ENCODE measurements at regions not wholly inside any gene's neighbourhood (a gene's known extent, or its start where the extent isn't known, plus 50 kb on each side); places are given as distances from the start of the nearest gene placed in this dataset.

GRCh38 chr6:137737836-137738596 lies 129.0 kb upstream of the TNFAIP3 start:
- DNase-seq: no peak

DNA sequence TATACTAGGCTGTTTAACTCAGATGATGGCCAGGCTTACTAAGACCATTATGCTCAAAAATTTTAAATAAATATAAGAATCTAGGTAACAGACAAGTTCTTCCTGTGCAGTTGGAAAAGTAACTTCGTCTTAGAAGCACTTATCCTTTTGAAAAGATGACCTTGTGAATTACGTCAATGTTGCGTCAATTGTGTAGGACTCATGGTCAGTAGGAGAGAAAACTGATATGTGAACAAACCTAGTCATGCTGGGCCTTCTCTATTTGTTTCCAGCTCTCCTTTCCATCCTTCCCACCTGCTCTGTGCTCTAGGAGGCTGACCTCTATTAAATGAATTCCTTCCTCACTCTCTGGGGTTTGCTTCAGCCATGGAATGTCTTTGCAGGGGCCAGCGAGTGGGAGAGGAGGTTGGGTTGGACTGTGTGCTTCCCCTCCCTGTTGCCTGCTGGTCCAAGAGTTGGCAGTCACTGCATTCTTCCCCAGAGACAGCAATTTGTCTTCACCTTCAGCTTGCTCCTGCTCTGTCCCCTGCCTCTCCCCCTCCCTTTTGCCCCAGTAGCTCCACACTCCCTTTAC lies 128.0 kb upstream of the TNFAIP3 start:
- DNase-seq: no peak

- DNase-seq: no peak
Measured at GRCh38 chr6:137739544-137739943, 127.5 kb upstream of the TNFAIP3 start.

DNA sequence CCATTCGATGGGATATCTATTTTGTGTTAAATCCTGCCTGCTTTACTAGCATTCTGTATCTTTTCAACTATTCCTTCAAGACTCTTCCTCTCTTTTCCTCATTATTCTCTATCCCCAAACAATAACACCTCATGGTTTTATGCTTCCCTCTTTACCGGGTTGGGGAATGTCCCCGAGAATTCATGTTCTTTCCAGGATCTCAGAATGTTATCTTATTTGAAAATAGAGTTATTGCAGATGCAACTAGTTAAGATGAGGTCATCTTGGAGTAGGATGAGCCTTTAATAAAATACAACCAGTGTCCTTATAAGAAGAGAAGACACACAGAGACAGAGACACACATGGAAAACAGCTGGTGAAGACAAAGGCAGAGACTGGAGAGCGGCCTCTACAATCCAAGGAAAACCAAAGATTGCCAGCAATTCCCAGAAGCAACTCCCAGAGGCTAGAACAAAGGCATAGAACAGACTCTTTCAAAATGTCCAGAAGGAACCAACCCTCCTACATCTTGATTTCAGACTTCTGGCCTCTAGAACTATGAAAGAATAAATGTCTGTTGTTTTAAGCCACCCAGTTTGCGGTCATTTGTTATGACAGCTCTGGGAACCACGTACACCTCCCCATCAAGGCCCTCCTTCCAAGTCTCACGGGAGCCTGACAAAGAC lies 126.8 kb upstream of the TNFAIP3 start:
- DNase-seq: no peak

DNA sequence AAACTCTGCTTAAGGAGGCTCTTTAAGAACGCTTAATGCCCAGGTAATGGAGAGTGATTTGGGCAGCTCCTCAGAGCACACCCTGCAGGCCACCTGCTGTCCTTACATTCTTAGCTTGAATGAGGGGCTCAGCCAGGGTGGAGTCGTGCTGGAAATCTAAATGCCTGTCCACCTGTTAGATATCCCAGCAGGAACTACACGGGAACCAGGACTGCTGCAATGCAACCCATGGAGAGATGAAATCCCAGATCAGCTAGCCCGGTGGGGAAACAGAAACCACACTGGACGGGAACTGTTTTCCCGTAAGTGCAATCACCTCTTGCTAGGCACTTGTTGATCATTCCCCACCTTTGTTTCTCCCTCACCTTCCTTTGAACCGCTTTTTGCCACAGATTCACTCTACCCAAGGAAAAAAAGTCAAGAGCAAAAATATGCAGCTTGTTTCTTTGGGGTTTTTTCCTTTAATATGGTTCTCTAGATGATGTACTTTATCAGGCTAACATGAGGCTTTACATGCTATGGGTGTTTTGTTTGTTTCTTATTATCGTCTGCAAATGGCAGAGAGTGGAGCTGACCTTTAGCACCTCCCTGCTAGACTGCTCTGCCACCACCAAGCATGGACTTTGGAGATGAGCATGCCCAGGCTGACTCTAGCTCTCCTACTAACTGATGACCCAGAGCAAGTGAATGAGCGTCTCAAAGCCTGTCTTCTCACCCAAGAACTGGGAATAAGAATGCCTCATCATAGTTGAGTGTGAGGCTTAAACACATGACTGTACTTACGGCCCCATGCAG lies 125.9 kb upstream of the TNFAIP3 start:
- no peak for DNase-seq

DNA sequence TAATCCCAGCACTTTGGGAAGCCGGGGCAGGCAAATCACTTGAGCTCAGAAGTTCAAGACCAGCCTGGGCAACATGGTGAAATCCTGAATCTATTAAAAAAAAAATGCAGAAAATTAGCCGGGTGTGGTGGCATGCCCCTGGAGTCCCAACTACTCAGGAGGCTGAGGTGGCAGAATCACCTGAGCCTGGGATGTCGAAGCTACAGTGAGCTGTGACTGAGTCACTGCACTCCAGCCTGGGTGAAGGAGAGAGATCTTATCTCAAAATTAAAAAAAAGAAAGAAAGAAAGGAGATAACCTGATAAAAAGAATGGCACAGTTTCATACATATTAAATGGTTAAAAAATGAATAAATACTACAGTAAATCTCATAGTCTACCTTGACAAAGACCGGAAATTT lies 123.6 kb upstream of the TNFAIP3 start:
- DNase-seq: no peak

DNA sequence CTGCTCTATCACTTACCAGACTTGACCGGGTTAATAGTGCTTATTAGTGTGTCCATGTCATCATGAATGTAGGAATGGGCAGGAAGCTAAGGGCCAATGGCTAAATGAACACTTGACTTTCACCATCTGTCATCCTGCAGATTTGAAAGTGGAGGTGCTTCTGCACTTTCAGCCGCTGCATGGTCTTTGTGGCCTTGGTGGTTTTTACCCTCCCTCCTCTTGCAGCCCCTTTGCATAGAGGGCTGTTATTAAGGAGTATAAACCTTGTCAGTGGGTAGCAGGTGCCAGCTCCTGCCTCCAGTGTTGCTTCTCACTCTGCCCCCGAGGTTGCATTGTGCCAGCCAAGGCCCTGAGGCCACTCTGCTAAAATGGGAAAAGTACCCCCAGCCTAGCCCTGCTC lies 122.2 kb upstream of the TNFAIP3 start:
- DNase-seq: no peak

- DNase-seq: no peak
Measured at GRCh38 chr6:137745321-137745720, 121.7 kb upstream of the TNFAIP3 start.

- DNase-seq: no peak
Measured at GRCh38 chr6:137746264-137746663, 120.8 kb upstream of the TNFAIP3 start.

GRCh38 chr6:137749696-137750211 lies 117.3 kb upstream of the TNFAIP3 start:
- no peak for DNase-seq

GRCh38 chr6:137750297-137750696 lies 116.8 kb upstream of the TNFAIP3 start:
- no peak for DNase-seq

DNA sequence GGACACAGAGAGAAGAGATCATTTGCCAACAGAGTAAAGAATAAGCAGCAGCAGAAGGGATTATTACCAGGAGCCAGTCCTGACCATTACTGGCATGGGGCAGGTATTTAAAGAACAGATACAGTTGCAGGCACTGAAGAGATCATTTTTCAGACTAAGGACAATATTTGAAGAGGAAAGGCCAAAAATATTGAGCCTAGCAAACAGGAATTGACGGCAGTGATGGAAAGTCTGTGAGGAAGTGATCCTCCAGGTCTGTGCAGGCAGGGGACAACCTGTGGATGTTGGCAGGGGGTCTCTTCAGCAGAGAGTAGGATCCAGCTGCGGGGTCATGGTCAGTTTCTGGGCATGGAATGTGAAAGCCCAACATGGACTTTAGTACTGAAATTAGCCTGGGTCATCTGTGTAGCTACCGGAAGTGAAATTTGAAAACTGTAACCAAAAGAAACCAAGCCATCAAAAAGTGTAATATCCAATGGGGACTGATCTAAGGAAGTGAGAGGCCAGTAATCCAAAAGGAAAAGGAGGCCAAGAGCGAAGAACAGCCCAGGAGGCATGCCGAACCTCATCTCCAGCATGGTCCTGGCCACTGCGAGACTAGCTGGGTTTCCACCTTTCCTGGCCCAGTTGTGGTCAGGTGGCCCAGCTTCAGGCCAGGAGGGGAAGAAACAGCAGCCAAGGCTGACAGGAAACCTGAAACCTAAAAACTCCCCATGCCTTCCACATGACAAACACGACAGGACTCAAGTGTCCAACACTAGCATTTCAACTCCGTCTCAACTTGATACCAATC lies 115.1 kb upstream of the TNFAIP3 start:
- DNase-seq: no peak

GRCh38 chr6:137754366-137754765 lies 112.7 kb upstream of the TNFAIP3 start:
- DNase-seq: no peak

DNA sequence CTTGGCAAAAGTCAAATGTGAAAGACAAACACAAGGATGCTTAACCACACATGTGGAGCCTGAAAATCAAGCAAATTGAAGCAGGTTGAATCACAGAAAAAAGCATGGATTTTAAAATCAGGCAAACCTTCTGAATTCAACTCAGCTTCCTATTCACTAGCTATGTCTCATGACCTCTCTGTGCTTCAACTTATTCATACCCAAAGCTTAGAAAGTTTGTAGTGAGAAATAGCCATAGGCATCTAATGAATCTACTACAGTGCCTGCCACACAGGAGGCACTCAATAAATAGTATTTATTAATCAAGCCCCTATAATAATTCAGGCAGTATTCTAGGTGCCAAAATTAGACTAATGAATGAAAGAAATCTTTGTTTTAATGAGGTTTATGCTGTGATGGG lies 112.2 kb upstream of the TNFAIP3 start:
- DNase-seq: no peak

- DNase-seq: no peak
Measured at GRCh38 chr6:137755284-137755683, 111.8 kb upstream of the TNFAIP3 start.

GRCh38 chr6:137756788-137757187 lies 110.3 kb upstream of the TNFAIP3 start:
- DNase-seq: no peak

- DNase-seq: no peak
Measured at GRCh38 chr6:137758661-137759060, 108.4 kb upstream of the TNFAIP3 start.

GRCh38 chr6:137759624-137760023 lies 107.4 kb upstream of the TNFAIP3 start:
- no peak for DNase-seq

DNA sequence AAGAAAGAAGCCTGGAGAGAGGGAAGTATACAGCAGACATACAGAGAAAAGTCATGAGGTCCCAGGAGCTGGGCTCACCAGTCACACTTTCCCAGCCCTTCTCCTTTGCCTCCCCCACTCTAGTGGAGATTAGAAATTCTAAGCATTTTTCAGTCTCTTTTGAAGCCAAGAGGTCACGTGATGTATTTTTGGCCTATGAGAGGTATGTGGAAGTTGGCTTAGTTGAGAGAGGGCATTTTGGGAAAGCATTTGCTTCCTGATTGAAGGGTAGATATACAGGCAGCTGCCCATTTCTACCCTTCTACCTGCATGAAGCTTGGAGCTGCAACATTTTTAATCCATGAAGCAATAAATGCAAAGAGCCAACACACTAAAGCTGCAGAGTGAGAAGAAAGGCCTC lies 106.0 kb upstream of the TNFAIP3 start:
- no peak for DNase-seq

DNA sequence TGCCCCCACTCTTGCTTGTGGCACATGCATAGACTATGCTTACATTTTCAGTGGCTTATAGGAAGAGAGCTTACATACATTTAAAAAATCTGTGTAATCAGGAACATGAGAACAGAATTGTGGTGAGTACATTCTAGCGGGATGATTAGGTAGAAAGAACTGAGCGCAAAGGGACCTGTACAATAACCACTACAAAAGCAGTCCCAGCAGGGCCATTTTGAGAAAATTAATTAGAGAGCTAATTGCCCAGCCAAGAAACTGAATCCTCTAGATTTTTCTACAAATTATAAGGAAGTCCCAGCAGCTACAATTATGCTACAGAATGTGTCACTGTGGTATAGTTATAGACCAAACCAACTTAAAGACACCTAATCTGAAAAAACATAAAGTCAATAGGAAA lies 105.6 kb upstream of the TNFAIP3 start:
- no peak for DNase-seq

GRCh38 chr6:137762168-137763090 lies 104.6 kb upstream of the TNFAIP3 start:
- DNase-seq: no peak
